ENCODE measurements at regions not wholly inside any gene's neighbourhood (a gene's known extent, or its start where the extent isn't known, plus 50 kb on each side); places are given as distances from the start of the nearest gene placed in this dataset.

DNA sequence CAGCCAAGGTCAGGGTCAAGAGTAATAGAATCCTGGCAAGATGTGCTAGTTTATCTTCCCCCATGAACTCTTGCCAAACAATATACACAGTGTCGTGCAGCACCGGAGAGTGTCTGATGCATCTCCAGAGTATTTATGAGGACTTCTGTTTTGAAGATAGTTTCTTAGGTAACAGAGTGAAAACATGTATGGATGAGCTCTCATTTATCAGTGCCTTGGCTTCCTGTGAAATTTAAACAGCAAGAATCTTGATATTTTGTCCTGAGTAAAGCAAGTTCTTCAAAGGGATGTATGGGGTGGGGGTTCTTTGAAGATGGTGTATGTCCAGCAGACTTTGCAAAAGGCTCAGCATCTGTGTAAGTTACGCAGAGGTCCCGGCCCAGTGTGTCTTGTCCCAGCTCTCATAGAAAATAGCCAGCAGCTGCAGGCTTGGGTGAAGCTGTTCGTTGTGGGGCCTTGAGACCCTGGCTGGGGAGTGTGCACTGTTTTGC is 361.0 kb upstream of the NT5C1B start:
- TF ChIP-seq CTCF (IDR thresholded peaks at IDR 0.05), result no peak
- no peak for TF ChIP-seq POLR2A (IDR thresholded peaks at IDR 0.05)
